ENCODE measurements at regions not wholly inside any gene's neighbourhood (a gene's known extent, or its start where the extent isn't known, plus 50 kb on each side); places are given as distances from the start of the nearest gene placed in this dataset.

DNA sequence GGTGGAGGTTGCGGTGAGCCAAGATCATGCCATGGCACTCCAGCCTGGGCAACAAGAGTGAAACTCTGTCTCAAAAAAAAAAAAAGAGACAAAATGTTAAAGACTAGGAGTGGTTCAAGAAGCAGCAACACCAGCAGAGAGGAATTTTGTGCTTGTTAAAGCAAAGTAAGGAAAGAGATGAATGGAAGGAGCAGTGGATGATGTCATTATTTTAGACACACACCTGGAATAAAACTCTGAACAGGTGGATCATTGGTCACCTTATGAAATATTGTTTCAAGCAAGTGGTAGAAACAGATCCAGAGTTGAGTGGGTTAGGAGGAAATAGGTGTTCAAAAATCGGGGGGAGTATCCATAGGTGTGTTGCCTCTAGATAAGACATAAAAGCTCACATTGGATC lies 129.7 kb upstream of the FRMD4A start:
- TF ChIP-seq, protein P1, sequence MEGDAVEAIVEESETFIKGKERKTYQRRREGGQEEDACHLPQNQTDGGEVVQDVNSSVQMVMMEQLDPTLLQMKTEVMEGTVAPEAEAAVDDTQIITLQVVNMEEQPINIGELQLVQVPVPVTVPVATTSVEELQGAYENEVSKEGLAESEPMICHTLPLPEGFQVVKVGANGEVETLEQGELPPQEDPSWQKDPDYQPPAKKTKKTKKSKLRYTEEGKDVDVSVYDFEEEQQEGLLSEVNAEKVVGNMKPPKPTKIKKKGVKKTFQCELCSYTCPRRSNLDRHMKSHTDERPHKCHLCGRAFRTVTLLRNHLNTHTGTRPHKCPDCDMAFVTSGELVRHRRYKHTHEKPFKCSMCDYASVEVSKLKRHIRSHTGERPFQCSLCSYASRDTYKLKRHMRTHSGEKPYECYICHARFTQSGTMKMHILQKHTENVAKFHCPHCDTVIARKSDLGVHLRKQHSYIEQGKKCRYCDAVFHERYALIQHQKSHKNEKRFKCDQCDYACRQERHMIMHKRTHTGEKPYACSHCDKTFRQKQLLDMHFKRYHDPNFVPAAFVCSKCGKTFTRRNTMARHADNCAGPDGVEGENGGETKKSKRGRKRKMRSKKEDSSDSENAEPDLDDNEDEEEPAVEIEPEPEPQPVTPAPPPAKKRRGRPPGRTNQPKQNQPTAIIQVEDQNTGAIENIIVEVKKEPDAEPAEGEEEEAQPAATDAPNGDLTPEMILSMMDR (IDR thresholded peaks at IDR 0.05), result no peak
- TF ChIP-seq POLR2A (IDR thresholded peaks at IDR 0.05), result no peak

Data from lower leg skin (tissue), 3 donors.